ENCODE measurements at regions not wholly inside any gene's neighbourhood (a gene's known extent, or its start where the extent isn't known, plus 50 kb on each side); places are given as distances from the start of the nearest gene placed in this dataset.

DNA sequence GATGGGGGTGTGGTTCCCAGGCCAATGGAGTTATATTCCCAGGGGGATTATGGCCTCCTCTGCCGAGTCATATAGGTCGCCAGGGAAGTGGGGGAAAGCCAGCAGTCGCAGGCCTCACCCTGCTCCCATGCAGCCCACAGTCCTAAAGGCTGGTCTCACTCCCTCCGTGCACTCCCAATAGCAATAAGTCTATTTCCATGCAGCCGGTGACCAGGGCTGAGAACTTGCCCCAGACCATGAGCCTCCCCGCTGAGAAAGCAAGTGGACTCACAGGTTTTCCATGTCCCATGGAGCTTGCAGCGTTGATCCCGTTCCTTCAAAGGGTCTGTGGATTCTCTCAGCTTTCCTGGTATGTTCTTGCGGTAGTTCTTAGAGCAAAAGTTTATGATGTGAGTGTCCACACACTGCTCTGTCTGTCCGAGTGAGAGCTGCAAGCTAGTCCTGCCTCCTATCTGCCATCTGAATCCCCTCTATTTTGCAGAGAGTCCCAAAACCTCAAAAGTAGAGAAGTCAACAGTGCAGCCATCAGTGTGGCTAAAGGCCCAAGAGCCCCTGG is 81.7 kb upstream of the TMPRSS2 start:
- Histone ChIP-seq H3K27me3 (ENCODE audit: control insufficient read depth, insufficient read depth, low read length) (no peaks in the 10 kb centered on the region), H3K4me3 (ENCODE audit: low read length) (no peak overlapping the region), H3K27ac (ENCODE audit: low read length) (no peak overlapping the region), H3K36me3 (ENCODE audit: control insufficient read depth, low read depth, low read length) (no peaks in the 10 kb centered on the region), H3K9ac (ENCODE audit: low read length) (no peak overlapping the region), H3K4me1 (ENCODE audit: control insufficient read depth, low read depth, low read length) (peaks cover 18% of the 10 kb centered on the region), H3K9me3 (ENCODE audit: control insufficient read depth, low read depth, low read length) (no peaks in the 10 kb centered on the region)

DNA sequence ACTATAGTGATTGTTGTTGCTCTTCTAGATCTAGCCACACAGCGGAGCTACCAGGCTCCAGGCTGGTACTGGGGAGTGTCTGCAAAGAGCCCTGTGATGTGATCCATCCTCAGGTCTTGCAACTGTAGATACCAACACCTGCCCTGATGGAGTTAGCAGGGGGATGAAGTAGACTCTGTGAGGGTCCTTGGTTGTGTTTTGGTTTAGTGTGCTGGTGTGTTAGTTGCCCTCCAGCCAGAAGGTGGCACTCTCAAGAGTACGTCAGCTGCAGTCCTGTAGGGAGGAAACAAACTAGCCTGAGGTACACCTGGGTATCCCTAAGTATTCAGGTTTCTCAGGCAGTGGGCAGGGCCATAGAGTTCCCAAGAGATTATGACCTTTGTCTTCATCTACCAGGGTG is 81.2 kb upstream of the TMPRSS2 start:
- Histone ChIP-seq H3K36me3 (ENCODE audit: control insufficient read depth, low read depth, low read length) (no peaks in the 10 kb centered on the region), H3K27me3 (ENCODE audit: control insufficient read depth, insufficient read depth, low read length) (no peaks in the 10 kb centered on the region), H3K4me3 (ENCODE audit: low read length) (no peak overlapping the region), H3K9ac (ENCODE audit: low read length) (no peak overlapping the region), H3K9me3 (ENCODE audit: control insufficient read depth, low read depth, low read length) (no peaks in the 10 kb centered on the region), H3K4me1 (ENCODE audit: control insufficient read depth, low read depth, low read length) (peaks cover 12% of the 10 kb centered on the region), H3K27ac (ENCODE audit: low read length) (no peak overlapping the region)

DNA sequence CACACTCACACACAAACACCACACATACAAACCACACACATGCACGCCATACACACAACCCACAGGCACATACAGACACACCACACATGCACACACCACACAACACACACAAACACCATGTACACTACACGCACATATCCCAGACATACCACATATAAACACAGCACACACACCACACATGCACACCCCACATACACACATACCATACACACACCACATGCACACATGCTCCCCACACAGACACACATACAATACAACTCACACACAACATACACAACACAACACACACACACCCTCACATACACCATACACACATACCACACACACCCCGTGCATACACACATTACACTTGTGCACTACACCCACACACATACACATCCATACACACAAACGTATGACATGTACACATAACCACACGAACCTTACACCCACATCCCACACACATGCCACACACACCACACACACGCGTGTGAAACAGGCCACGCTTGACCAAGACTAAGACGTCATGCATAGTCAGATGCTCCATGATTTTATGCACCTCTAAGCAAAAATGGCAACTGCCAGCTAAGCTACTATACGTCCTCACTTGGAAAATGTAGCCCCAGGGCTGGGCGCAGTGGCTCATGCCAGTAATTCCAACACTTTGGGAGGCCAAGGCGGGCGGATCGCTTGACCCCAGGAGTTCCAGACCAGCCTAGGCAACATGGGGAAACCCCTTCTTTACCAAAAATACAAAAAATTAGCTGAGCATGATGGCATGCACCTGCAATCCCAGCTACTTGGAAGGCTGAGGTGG is 77.4 kb upstream of the TMPRSS2 start:
- Histone ChIP-seq H3K9me3 (ENCODE audit: control insufficient read depth, low read depth, low read length) (no peaks in the 10 kb centered on the region), H3K36me3 (ENCODE audit: control insufficient read depth, low read depth, low read length) (no peaks in the 10 kb centered on the region), H3K27ac (ENCODE audit: low read length) (no peak overlapping the region), H3K27me3 (ENCODE audit: control insufficient read depth, insufficient read depth, low read length) (no peaks in the 10 kb centered on the region), H3K4me3 (ENCODE audit: low read length) (no peak overlapping the region), H3K9ac (ENCODE audit: low read length) (no peak overlapping the region), H3K4me1 (ENCODE audit: control insufficient read depth, low read depth, low read length) (peaks cover 4% of the 10 kb centered on the region)

DNA sequence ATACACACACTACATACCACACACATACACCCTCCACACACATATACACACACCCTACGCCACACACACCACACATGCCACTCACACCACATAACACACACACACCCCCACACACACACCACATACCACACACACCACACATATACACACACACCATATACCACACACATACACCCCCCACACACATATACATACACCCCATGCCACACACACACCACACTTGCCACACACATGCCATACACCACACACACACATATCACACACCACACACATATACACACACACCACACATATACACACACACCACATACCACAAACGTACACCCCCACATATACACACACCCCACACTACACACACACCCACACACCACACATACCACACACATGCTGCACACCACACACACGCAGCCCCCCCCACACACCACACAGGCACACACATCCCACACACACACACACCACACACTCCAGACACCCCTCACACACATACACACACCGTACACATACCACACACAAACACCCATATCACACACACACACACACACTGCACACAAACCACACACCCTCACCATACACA is 76.7 kb upstream of the TMPRSS2 start:
- no peak overlapping the region for H3K27ac ChIP-seq (ENCODE audit: low read length)
- H3K9ac ChIP-seq (ENCODE audit: low read length) = no peak overlapping the region
- H3K4me3 ChIP-seq (ENCODE audit: low read length) = no peak overlapping the region
- H3K36me3 ChIP-seq (ENCODE audit: control insufficient read depth, low read depth, low read length) = no peaks in the 10 kb centered on the region
- no peaks in the 10 kb centered on the region for H3K27me3 ChIP-seq (ENCODE audit: control insufficient read depth, insufficient read depth, low read length)
- no peaks in the 10 kb centered on the region for H3K9me3 ChIP-seq (ENCODE audit: control insufficient read depth, low read depth, low read length)
- peaks cover 4% of the 10 kb centered on the region for H3K4me1 ChIP-seq (ENCODE audit: control insufficient read depth, low read depth, low read length)

DNA sequence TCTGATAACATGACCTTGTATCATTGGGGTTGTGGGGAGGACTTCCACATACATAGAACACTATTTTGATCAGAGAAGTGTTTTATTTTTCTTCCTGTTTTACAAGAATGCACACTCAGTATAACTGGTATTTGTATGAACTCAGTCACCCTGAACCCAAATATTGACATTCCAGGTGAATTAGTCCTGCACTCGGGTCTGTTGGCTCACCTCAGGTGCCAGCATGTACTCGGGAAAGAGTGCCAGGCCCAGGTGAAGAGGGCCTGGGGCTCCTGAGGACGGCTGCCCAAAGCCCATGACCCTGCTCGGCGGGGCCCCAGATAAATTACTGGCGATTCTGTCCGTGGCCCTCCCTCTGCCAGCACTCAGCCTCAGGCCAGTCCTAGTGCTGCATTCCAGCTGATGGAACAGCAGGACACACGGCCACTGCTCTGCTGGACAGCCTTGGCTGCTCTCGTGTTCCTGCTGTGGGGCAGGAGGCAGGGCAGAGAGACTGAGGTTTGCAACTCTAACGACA is 75.4 kb upstream of the TMPRSS2 start:
- Histone ChIP-seq H3K27me3 (ENCODE audit: control insufficient read depth, insufficient read depth, low read length) (no peaks in the 10 kb centered on the region), H3K4me3 (ENCODE audit: low read length) (no peak overlapping the region), H3K9ac (ENCODE audit: low read length) (no peak overlapping the region), H3K4me1 (ENCODE audit: control insufficient read depth, low read depth, low read length) (peaks cover 4% of the 10 kb centered on the region), H3K27ac (ENCODE audit: low read length) (no peak overlapping the region), H3K9me3 (ENCODE audit: control insufficient read depth, low read depth, low read length) (no peaks in the 10 kb centered on the region), H3K36me3 (ENCODE audit: control insufficient read depth, low read depth, low read length) (no peaks in the 10 kb centered on the region)

DNA sequence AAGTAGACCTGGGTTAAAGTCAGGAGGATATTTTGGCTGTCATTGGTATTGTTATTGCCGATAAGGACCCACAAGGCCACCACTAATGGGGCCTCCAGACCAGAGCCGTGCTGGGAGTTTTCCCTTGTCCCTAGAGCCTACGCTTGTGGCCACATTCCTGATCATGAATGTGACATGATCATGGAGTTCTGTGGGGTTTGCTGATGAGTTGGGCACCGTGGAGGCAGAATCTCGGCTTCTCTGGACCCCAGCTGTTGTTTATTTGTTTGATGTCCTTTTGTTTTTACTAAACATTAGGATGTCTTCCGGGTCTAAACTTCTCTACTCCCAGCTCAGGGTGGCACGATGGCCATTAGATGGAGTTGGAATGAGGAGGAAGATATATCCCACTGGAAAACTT is 74.9 kb upstream of the TMPRSS2 start:
- H3K9me3 ChIP-seq (ENCODE audit: control insufficient read depth, low read depth, low read length) = no peaks in the 10 kb centered on the region
- H3K27me3 ChIP-seq (ENCODE audit: control insufficient read depth, insufficient read depth, low read length) = no peaks in the 10 kb centered on the region
- no peak overlapping the region for H3K9ac ChIP-seq (ENCODE audit: low read length)
- H3K4me1 ChIP-seq (ENCODE audit: control insufficient read depth, low read depth, low read length) = peaks cover 4% of the 10 kb centered on the region
- no peaks in the 10 kb centered on the region for H3K36me3 ChIP-seq (ENCODE audit: control insufficient read depth, low read depth, low read length)
- no peak overlapping the region for H3K27ac ChIP-seq (ENCODE audit: low read length)
- H3K4me3 ChIP-seq (ENCODE audit: low read length) = no peak overlapping the region

DNA sequence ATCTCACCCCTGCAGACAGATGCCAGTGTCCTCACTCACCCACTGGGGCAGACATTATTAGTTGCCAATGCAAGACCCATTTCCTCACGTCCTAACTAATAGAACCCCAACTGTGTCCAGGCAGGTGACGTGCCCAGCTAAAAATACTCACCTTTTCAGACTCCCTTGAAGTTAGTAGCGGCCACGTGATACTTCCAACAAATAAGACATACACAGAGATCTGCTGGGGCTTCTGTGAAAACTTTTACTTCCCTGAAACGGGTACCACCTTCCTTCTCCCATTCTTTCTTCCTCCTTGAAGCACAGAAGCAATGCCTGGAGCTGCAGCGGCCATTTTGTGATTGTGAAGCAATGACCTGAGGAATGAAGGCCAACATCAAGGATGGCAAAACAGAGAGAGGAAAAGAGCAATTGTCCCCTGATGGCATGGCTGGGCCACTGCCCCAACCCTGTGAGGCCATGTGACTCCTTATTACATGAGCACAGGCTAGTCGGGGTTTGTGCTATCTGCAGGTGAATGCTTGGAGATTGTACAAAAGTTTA is 74.4 kb upstream of the TMPRSS2 start:
- no peaks in the 10 kb centered on the region for H3K27me3 ChIP-seq (ENCODE audit: control insufficient read depth, insufficient read depth, low read length)
- no peak overlapping the region for H3K27ac ChIP-seq (ENCODE audit: low read length)
- peaks cover 4% of the 10 kb centered on the region for H3K4me1 ChIP-seq (ENCODE audit: control insufficient read depth, low read depth, low read length)
- H3K4me3 ChIP-seq (ENCODE audit: low read length) = no peak overlapping the region
- peaks cover 4% of the 10 kb centered on the region for H3K9me3 ChIP-seq (ENCODE audit: control insufficient read depth, low read depth, low read length)
- no peaks in the 10 kb centered on the region for H3K36me3 ChIP-seq (ENCODE audit: control insufficient read depth, low read depth, low read length)
- no peak overlapping the region for H3K9ac ChIP-seq (ENCODE audit: low read length)

DNA sequence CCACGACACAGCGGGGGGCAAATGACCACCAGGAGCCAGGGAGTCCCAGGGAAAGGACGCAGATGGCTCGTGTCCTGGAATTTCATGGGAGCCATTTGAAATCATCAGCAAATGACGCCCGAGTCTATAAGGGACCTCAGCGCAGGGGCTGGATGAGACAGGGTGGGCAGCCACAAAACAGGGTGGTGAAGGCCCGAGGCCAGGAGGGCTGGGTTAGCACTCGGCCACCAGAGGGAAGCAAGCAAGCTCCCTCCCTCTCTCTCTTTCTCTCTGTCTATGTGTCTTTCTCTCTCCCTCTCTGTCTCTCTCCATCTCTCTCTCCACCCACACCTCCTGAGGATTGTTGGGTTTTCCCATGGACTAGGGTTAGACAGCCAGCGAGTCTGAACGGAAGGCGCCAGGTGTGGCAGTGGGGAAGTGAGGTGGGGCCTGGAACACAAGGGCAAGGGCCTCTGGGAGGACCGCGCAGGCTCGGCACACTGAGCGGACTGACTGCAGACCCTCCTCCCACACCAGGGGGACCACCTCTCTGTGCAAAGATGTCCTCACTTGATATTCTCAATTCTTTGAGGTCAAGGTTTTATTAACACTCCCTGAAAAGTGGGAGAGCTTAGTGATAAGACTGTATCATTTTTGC is 73.8 kb upstream of the TMPRSS2 start:
- Histone ChIP-seq H3K4me3 (ENCODE audit: low read length) (no peak overlapping the region), H3K9ac (ENCODE audit: low read length) (no peak overlapping the region), H3K36me3 (ENCODE audit: control insufficient read depth, low read depth, low read length) (no peaks in the 10 kb centered on the region), H3K4me1 (ENCODE audit: control insufficient read depth, low read depth, low read length) (peaks cover 4% of the 10 kb centered on the region), H3K27ac (ENCODE audit: low read length) (no peak overlapping the region), H3K9me3 (ENCODE audit: control insufficient read depth, low read depth, low read length) (peaks cover 7% of the 10 kb centered on the region), H3K27me3 (ENCODE audit: control insufficient read depth, insufficient read depth, low read length) (no peaks in the 10 kb centered on the region)

DNA sequence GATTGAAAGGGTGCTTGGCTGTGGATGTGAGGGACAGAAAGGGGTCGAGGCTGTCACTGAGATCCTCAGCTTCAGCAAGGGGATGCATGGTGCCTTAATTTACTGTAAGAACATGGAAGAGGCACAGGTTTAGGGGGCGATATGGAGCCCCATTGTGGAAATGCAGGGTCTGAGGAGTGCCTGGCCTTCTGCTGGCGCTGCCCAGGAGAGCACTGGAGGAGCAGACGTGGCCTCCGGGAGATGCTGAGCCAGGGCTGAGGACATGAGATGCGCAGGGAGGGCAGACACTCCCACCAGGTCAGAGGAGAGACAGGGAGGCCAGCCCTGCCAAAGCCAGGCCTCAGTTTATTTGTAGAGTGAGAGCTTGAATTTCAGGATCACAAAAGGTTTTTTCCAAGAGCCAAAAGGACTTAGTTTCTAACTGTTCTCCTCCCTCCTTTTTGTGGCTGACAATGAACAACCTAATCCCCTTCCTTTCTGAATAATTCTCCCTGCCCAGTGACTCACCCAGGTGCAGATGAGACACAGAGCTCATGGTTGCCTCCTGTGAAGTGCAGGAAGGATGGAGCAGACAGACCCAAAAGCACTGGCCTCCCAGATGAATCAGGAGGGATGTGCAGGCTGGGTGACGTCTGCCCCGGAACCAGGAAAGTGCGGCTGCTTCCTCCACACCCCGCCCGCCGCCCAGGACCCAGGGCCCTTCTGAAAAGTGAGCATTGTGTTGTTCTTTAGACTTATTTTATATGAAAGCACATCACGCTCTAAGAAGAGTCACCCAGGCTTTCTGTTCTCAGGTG is 73.0 kb upstream of the TMPRSS2 start:
- Histone ChIP-seq H3K27me3 (ENCODE audit: control insufficient read depth, insufficient read depth, low read length) (no peaks in the 10 kb centered on the region), H3K9me3 (ENCODE audit: control insufficient read depth, low read depth, low read length) (peaks cover 7% of the 10 kb centered on the region), H3K9ac (ENCODE audit: low read length) (no peak overlapping the region), H3K27ac (ENCODE audit: low read length) (no peak overlapping the region), H3K36me3 (ENCODE audit: control insufficient read depth, low read depth, low read length) (no peaks in the 10 kb centered on the region), H3K4me3 (ENCODE audit: low read length) (no peak overlapping the region), H3K4me1 (ENCODE audit: control insufficient read depth, low read depth, low read length) (peaks cover 4% of the 10 kb centered on the region)

DNA sequence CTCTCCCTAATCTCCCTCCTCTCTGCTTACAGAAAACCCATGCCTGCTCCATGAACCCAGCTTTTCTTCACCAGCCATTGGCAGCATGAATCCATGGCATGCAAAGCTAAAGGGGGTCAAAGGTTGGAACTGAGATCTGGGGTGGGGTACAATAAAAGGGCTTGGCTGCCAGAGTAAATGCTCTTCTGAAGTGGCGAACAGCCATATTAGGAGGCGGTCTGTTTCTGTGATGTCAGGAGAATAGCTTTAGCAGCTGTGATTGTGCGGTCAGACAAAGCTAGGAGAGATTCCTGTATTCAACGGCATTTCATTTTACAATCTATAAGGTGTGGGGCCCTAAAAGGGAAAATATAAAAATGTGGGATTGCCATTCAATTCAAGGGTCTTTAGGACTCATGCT is 71.7 kb upstream of the TMPRSS2 start:
- Histone ChIP-seq H3K4me3 (ENCODE audit: low read length) (no peak overlapping the region), H3K9me3 (ENCODE audit: control insufficient read depth, low read depth, low read length) (peaks cover 7% of the 10 kb centered on the region), H3K4me1 (ENCODE audit: control insufficient read depth, low read depth, low read length) (peaks cover 4% of the 10 kb centered on the region), H3K27me3 (ENCODE audit: control insufficient read depth, insufficient read depth, low read length) (no peaks in the 10 kb centered on the region), H3K27ac (ENCODE audit: low read length) (no peak overlapping the region), H3K9ac (ENCODE audit: low read length) (no peak overlapping the region), H3K36me3 (ENCODE audit: control insufficient read depth, low read depth, low read length) (no peaks in the 10 kb centered on the region)

DNA sequence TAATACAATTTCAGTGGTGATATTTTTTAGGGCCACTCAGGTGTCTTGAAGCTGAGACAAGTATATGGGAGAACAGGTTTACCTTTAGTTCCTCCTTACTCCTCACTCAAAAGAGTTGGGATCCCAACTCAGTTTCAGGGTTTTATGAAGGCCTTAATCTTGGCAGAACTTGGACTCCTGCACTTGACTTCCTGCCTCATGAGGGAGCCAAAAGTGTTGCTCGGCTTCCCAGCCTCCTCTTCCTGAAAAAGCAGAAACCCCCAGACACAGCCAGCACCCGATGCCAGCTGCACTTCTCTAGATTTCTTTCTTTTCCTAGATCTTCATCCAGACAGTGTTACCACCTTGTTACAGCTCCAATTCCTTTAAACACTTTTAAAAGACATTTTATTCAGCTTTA is 70.8 kb upstream of the TMPRSS2 start:
- H3K9ac ChIP-seq (ENCODE audit: low read length) = no peak overlapping the region
- H3K4me1 ChIP-seq (ENCODE audit: control insufficient read depth, low read depth, low read length) = peaks cover 2% of the 10 kb centered on the region
- H3K27ac ChIP-seq (ENCODE audit: low read length) = no peak overlapping the region

More for the DNA sequence above, 70.8 kb upstream of the TMPRSS2 start:
- Histone ChIP-seq H3K27me3 (ENCODE audit: control insufficient read depth, insufficient read depth, low read length) (no peaks in the 10 kb centered on the region), H3K36me3 (ENCODE audit: control insufficient read depth, low read depth, low read length) (no peaks in the 10 kb centered on the region), H3K9me3 (ENCODE audit: control insufficient read depth, low read depth, low read length) (peaks cover 7% of the 10 kb centered on the region), H3K4me3 (ENCODE audit: low read length) (no peak overlapping the region)

All from iPS-18a (cell line).